ENCODE measurements at regions not wholly inside any gene's neighbourhood (a gene's known extent, or its start where the extent isn't known, plus 50 kb on each side); places are given as distances from the start of the nearest gene placed in this dataset.

DNA sequence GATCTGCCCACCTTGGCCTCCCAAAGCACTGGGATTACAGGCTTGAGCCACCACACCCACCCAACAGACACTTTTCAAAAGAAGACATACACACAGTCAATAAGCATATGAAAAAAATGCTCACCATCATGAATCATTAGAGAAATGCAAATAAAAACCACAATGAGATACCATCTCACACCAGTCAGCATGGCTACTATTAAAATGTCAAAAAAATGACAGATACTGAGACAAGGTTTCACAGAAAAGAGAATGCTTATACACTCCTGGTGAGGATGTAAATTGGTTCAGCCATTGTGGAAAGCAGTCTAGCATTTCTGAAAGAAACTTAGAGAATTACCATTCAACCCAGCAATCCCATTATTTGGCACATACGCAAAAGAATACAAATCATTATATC, 1947.2 kb downstream of the SUCLG1 start:
- intact Hi-C loops (cut with micrococcal nuclease; ENCODE audit: unreplicated experiment) (no loop called here), in situ Hi-C loops (cut with MboI) (no loop called here)
- no peak overlapping the region for H3K9ac ChIP-seq (ENCODE audit: control insufficient read depth, insufficient read depth, low read length)
- BruUV-seq (replicated peaks) = no TSS peak
- WGBS (ENCODE audit: insufficient coverage, insufficient replicate concordance, low lambda C conversion rate, missing lambda C conversion rate) = 88% methylated on average over 1 of the region's 1 CpG
- H3K79me2 ChIP-seq (ENCODE audit: control insufficient read depth, insufficient read depth, low read length) = no peaks in the 10 kb centered on the region
- H2AFZ ChIP-seq (ENCODE audit: control insufficient read depth, low read depth, low read length) = no peak overlapping the region
- no peak for FAIRE-seq
- no peaks in the 10 kb centered on the region for H3K9me3 ChIP-seq (replicated peaks; ENCODE audit: control insufficient read depth, insufficient read depth, low read length)
- no peak overlapping the region for H3K4me3 ChIP-seq
- no peak overlapping the region for H3K4me2 ChIP-seq (ENCODE audit: control insufficient read depth, insufficient read depth)
- TF ChIP-seq TCF12 (IDR thresholded peaks at IDR 0.05; ENCODE audit: low read depth, low read length) (no peak), POLR2A (IDR thresholded peaks at IDR 0.05; ENCODE audit: low read depth, low read length) (no peak)
- TF ChIP-seq, protein P1, sequence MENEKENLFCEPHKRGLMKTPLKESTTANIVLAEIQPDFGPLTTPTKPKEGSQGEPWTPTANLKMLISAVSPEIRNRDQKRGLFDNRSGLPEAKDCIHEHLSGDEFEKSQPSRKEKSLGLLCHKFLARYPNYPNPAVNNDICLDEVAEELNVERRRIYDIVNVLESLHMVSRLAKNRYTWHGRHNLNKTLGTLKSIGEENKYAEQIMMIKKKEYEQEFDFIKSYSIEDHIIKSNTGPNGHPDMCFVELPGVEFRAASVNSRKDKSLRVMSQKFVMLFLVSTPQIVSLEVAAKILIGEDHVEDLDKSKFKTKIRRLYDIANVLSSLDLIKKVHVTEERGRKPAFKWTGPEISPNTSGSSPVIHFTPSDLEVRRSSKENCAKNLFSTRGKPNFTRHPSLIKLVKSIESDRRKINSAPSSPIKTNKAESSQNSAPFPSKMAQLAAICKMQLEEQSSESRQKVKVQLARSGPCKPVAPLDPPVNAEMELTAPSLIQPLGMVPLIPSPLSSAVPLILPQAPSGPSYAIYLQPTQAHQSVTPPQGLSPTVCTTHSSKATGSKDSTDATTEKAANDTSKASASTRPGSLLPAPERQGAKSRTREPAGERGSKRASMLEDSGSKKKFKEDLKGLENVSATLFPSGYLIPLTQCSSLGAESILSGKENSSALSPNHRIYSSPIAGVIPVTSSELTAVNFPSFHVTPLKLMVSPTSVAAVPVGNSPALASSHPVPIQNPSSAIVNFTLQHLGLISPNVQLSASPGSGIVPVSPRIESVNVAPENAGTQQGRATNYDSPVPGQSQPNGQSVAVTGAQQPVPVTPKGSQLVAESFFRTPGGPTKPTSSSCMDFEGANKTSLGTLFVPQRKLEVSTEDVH (IDR thresholded peaks at IDR 0.05; ENCODE audit: low read depth, partially characterized antibody) = no peak
- TF ChIP-seq, protein P2, sequence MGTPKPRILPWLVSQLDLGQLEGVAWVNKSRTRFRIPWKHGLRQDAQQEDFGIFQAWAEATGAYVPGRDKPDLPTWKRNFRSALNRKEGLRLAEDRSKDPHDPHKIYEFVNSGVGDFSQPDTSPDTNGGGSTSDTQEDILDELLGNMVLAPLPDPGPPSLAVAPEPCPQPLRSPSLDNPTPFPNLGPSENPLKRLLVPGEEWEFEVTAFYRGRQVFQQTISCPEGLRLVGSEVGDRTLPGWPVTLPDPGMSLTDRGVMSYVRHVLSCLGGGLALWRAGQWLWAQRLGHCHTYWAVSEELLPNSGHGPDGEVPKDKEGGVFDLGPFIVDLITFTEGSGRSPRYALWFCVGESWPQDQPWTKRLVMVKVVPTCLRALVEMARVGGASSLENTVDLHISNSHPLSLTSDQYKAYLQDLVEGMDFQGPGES (IDR thresholded peaks at IDR 0.05) = no peak
- ATAC-seq = no peak
- no peak for DNase-seq (ENCODE audit: low read depth, low spot score)
- H3K36me3 ChIP-seq (ENCODE audit: control insufficient read depth in 2 of 2, insufficient read depth in 2 of 2, low read length in 1 of 2) = no peaks in the 10 kb centered on the region
- ChIA-PET RAD21 (ENCODE audit: unreplicated experiment) (interaction anchor here (0.6 kb wide), 1 partner anchor 197 kb away, joined by 5 read pairs; no protein-coding TSS in a partner anchor), SMC1A (ENCODE audit: uncharacterized antibody, unreplicated experiment) (interaction anchor here (1.2 to 1.7 kb wide), 2 partner anchors 123 to 130 kb away, joined by 3 to 4 read pairs; no protein-coding TSS in a partner anchor), POLR2A (no interaction called here), CTCF (no interaction called here)
- no peak overlapping the region for H3K27ac ChIP-seq (ENCODE audit: control insufficient read depth, insufficient read depth)
- H3K4me1 ChIP-seq (ENCODE audit: control insufficient read depth, insufficient read depth, low read length) = no peaks in the 10 kb centered on the region
- H3K27me3 ChIP-seq (replicated peaks in 1 of 2; ENCODE audit: control insufficient read depth in 2 of 2, insufficient read depth in 2 of 2, low read length in 1 of 2) = no peaks in the 10 kb centered on the region
- no peaks in the 10 kb centered on the region for H4K20me1 ChIP-seq (ENCODE audit: control insufficient read depth, insufficient read depth)

DNA sequence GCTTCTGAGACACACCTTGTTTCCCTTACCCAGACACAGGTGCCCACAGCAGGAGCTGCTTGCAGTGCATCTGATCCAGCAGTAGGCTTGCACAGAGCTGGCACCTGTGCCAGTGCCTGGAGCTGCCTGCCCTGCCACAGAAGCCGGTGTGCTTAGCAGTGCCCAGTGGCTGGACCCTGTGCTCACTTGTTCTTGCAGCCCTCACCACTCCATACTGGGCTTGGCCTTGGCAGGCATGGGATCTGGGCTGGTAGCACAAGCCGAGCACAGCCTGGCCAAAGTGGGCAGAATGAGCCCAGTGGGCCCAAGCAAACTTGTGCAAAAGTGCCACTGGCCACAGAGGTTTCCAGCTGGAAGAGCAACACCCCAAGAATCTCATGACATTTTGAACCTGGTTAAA, 1950.4 kb downstream of the SUCLG1 start:
- no peak overlapping the region for H3K4me3 ChIP-seq
- no peak overlapping the region for H3K9ac ChIP-seq (ENCODE audit: control insufficient read depth, insufficient read depth, low read length)
- ChIA-PET SMC1A (ENCODE audit: uncharacterized antibody, unreplicated experiment) (no interaction called here), CTCF (no interaction called here), POLR2A (interaction anchor here (0.6 kb wide), 1 partner anchor 513 kb away, joined by 4 read pairs; no protein-coding TSS in a partner anchor), RAD21 (ENCODE audit: unreplicated experiment) (no interaction called here)
- no peaks in the 10 kb centered on the region for H3K36me3 ChIP-seq (ENCODE audit: control insufficient read depth in 2 of 2, insufficient read depth in 2 of 2, low read length in 1 of 2)
- no peak overlapping the region for H3K4me2 ChIP-seq (ENCODE audit: control insufficient read depth, insufficient read depth)
- no peaks in the 10 kb centered on the region for H3K4me1 ChIP-seq (ENCODE audit: control insufficient read depth, insufficient read depth, low read length)
- intact Hi-C loops (cut with micrococcal nuclease; ENCODE audit: unreplicated experiment) (no loop called here), in situ Hi-C loops (cut with MboI) (no loop called here)
- no peaks in the 10 kb centered on the region for H4K20me1 ChIP-seq (ENCODE audit: control insufficient read depth, insufficient read depth)
- BruUV-seq (replicated peaks) = no TSS peak
- no peaks in the 10 kb centered on the region for H3K27me3 ChIP-seq (replicated peaks in 1 of 2; ENCODE audit: control insufficient read depth in 2 of 2, insufficient read depth in 2 of 2, low read length in 1 of 2)
- FAIRE-seq (no peak), DNase-seq (ENCODE audit: low read depth, low spot score) (no peak), ATAC-seq (no peak)
- WGBS (ENCODE audit: insufficient coverage, insufficient replicate concordance, low lambda C conversion rate, missing lambda C conversion rate) = 0% methylated on average over 2 of the region's 2 CpGs
- H3K27ac ChIP-seq (ENCODE audit: control insufficient read depth, insufficient read depth) = no peak overlapping the region
- no peaks in the 10 kb centered on the region for H3K79me2 ChIP-seq (ENCODE audit: control insufficient read depth, insufficient read depth, low read length)
- no peak overlapping the region for H2AFZ ChIP-seq (ENCODE audit: control insufficient read depth, low read depth, low read length)
- H3K9me3 ChIP-seq (replicated peaks; ENCODE audit: control insufficient read depth, insufficient read depth, low read length) = no peaks in the 10 kb centered on the region
- TF ChIP-seq, protein P3, sequence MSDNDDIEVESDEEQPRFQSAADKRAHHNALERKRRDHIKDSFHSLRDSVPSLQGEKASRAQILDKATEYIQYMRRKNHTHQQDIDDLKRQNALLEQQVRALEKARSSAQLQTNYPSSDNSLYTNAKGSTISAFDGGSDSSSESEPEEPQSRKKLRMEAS (IDR thresholded peaks at IDR 0.05; ENCODE audit: low read depth, low read length) = no peak
- TF ChIP-seq, protein P4, sequence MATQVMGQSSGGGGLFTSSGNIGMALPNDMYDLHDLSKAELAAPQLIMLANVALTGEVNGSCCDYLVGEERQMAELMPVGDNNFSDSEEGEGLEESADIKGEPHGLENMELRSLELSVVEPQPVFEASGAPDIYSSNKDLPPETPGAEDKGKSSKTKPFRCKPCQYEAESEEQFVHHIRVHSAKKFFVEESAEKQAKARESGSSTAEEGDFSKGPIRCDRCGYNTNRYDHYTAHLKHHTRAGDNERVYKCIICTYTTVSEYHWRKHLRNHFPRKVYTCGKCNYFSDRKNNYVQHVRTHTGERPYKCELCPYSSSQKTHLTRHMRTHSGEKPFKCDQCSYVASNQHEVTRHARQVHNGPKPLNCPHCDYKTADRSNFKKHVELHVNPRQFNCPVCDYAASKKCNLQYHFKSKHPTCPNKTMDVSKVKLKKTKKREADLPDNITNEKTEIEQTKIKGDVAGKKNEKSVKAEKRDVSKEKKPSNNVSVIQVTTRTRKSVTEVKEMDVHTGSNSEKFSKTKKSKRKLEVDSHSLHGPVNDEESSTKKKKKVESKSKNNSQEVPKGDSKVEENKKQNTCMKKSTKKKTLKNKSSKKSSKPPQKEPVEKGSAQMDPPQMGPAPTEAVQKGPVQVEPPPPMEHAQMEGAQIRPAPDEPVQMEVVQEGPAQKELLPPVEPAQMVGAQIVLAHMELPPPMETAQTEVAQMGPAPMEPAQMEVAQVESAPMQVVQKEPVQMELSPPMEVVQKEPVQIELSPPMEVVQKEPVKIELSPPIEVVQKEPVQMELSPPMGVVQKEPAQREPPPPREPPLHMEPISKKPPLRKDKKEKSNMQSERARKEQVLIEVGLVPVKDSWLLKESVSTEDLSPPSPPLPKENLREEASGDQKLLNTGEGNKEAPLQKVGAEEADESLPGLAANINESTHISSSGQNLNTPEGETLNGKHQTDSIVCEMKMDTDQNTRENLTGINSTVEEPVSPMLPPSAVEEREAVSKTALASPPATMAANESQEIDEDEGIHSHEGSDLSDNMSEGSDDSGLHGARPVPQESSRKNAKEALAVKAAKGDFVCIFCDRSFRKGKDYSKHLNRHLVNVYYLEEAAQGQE (IDR thresholded peaks at IDR 0.05; ENCODE audit: low read depth, low read length) = no peak
- TF ChIP-seq ASH2L (IDR thresholded peaks at IDR 0.05; ENCODE audit: borderline replicate concordance, low read depth) (no peak), NFIC (IDR thresholded peaks at IDR 0.05; ENCODE audit: low read depth, low read length) (no peak), MEF2B (IDR thresholded peaks at IDR 0.05; ENCODE audit: partially characterized antibody, poor library complexity, severe bottlenecking) (no peak), SMARCA5 (IDR thresholded peaks at IDR 0.05) (no peak), STAT1 (conservative IDR thresholded peaks at IDR 0.05) (no peak)
